HG02943 (cell line): ENCODE measurements at regions not wholly inside any gene's neighbourhood (a gene's known extent, or its start where the extent isn't known, plus 50 kb on each side); places are given as distances from the start of the nearest gene placed in this dataset.
"Not testable (repeated sequence)": the region's sequence is repeated elsewhere in the genome, so short reads cannot be mapped to it uniquely, and the experiment has no call there.

Experiments used
- ATAC-seq: cut with Tn5 transposase; IDR thresholded peaks from one replicate; pipeline ENCODE4 v1.9.1; 2021; ENCODE audit warnings: mild to moderate bottlenecking, low read depth, moderate library complexity; ENCODE audit not compliant: unreplicated experiment

- ATAC-seq, result not testable (repeated sequence)
These were observed 256.9 kb downstream of the FAM72C start for GRCh38 chr1:143714913-143715312.

DNA sequence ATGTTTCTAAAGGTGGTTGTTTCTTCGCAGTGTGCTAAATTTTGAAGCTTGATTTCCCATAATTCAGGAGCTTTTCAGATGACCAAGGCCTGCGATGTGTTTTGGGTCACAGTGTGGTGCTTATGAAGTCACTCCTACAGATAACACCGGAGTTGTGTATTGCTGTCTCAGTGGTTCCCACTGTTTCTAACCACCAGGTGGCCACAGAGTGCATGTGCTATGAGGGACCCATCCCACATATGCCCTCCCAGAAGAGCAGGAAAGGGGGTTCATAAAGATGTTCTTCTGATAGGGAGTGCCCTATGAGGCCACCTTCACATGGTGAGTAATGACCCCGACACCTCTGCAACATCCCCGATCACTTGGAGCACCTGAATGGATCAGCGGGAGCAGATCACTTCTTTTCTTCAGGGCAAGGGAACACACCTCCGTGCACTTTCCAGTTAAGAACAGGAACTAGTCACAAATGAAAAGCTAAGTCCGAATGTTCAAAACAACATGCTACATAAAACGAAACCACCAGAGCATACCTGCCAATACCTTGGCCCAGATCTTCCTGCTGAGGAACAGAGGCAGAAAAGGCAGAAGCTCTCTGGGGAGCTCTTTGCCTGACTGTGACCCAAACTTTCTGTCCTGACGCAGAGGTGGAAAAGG is 262.1 kb downstream of the FAM72C start:
- not testable (repeated sequence) for ATAC-seq

GRCh38 chr1:143702739-143703138 is 269.0 kb downstream of the FAM72C start:
- not testable (repeated sequence) for ATAC-seq

DNA sequence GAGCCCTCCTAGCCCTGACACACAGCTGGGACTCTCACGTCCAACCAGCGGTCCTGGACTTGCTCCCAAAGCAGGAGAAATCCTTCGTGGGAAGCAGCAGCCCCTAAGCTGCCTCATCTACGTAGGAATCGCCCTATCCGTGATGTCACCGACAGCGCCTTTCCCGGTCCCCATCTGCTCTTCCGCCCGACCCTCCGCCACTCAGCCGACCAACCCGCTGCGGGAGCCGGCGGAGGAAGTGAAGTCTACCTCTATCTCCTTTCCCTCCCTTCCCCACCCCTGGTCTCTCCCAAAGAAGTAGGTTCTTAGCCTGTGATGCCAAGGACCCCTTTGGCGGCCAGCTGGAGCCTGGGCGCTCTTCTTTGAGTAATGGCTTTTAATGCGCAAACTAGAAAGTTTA is 272.1 kb downstream of the FAM72C start:
- ATAC-seq, result no peak

- no peak for ATAC-seq
These were observed 272.7 kb downstream of the FAM72C start for GRCh38 chr1:143699115-143699514.

- no peak for ATAC-seq
These were observed 273.8 kb downstream of the FAM72C start for GRCh38 chr1:143698016-143698415.

- no peak for ATAC-seq
These were observed 277.7 kb downstream of the FAM72C start for GRCh38 chr1:143694085-143694484.

GRCh38 chr1:143691971-143692529 is 279.7 kb downstream of the FAM72C start:
- no peak for ATAC-seq

DNA sequence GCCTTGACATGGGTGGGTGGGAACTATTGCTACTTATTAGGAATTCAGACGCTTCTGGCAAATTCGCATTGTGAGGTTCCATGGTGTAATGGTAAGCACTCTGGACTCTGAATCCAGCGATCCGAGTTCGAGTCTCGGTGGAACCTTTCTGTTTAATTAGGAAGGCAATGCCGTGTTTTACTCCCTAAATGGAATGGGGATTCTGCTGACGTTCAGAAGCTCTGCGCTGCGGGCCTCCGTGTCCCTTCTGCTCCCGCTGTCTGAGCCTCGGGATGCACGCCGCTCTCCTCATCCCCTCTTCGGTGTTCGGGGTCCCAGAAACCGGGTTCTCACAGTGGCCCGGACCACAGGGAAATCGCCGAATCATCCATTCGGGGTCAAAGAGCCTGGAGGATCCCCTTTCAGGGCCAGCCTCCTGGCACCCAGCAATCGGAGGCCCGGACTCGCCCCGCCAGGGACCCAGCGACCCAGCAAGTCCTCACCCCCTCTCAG is 280.3 kb downstream of the FAM72C start:
- no peak for ATAC-seq

GRCh38 chr1:143689781-143690180 is 282.0 kb downstream of the FAM72C start:
- no peak for ATAC-seq

DNA sequence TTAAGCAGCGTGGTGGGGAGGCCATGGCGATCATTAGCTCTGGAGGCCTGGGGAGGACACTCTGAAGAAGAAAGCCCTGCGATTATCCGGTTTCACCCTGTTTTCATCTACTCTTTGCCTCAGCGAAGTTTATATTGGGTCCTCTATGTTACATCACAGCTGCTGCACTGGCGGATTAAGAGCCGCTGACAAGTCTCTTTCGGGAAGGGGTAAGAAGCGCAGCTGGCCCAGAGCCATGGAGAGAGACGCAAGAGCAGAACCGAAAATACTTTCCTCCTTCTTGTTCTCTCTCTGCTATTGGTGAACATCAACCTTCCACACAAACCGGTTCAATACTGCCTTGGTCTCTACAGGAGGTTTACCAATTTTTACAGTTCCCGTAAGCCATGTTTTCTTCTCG is 291.5 kb downstream of the FAM72C start:
- no peak for ATAC-seq

DNA sequence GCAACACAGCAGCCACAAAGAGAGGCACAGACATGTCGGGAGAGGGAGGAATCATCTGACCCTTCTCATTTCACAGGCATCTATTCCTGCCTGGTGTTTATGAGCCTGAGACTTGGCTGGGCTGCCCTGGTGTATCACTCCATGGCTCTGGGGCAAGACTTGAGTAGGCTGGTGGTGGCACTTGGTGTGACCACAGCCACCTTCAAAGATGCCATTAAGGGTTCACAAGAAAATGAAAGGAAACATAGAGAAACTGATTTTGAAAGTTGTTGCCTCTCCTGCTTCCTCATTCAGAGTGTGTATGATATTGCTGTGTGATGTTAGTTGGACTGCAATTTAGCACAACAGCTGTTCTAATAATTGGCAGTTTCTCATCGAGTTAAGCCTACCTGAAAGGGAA is 298.8 kb downstream of the FAM72C start:
- ATAC-seq, result no peak

DNA sequence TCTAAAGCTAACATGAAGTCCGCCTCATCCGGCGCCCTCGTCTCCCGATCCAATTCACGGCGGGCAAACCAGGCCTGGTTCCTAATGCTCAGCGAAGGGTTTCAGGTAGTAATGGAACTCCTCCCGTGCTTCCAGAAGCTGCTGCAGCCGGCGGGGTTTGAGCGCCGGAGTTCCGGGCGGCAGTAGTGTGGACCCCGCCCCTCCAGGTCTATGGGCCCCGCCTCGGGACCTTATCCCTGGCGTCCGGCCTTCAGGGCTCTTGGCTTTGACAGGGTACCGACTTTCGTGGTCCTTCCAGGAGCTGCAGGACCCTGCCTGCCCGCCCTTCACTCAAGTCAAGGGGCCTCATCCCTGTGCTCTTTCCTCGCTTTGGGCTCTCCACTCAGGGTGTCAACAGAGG is 304.1 kb downstream of the FAM72C start:
- ATAC-seq, result no peak

DNA sequence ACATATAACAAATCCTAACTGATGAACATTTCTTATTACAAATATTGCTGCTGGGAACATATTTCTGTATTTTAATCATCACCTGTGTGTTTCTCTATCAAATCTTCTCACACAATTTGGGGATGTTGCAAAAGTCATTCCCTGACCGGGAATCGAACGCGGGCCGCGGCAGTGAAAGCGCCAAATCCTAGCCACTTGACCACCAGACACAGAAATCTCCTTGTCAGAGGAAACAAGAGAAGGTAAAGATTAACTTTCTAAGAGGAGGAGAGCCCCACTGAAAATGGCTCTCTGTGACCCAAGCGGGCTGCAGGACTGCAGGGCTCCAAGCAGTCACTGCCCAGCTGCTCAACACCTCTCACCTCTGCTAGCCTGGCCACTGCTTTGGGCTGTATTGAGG is 304.9 kb downstream of the FAM72C start:
- no peak for ATAC-seq

DNA sequence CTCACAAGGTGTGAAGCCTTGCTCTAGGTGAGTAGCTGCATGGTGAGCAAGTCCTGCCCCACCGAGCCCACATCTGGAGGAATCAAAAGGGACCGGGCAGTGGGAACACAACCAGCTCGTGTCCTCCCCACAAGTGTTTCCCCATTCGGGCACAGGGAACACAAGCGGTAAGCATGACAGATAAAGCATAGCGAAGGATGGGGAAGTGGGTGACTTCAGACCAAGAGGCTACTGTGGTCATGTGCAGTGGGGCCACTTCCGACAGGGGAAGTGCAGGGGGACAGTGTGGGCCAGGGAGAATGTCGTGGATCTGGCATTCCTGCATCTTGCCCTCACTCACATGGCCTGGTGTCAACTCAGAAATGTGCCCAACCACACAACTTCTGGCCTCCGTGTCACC is 306.2 kb downstream of the FAM72C start:
- no peak for ATAC-seq

GRCh38 chr1:143663056-143663455 is 308.7 kb downstream of the FAM72C start:
- not testable (repeated sequence) for ATAC-seq

DNA sequence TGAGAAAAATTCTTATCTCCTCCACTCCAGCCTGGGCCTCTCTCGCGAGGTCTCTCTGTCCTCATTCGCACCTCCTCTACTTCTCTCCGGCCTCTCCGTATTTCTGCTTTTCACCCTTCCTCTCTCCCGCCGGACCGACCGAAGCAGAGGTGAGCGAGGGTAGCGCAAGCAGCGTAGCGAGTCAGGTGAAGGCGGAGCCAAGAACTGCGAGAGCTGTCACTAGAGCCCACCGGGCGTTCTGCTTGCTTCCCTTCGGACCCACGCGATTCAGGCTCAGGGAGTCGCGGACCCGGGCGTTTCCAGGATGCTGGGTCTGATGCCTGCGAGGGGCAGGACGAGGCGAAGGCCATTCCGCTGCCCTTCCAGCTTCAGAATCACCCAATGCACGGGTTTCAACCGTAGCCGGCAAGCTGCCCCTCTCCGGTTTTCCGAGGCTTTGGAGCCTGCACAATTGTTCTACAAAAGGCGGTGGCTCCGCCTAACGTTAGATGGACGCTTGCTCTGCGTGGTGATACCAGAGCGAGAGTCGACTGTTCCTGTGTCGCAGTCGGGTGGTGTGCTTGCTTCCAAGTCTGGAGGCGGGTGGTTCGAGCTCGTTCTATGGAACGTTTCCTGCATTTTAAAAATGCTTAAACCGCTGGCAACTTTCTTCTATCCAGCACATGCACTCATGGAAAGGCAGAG is 310.2 kb downstream of the FAM72C start:
- no peak for ATAC-seq

DNA sequence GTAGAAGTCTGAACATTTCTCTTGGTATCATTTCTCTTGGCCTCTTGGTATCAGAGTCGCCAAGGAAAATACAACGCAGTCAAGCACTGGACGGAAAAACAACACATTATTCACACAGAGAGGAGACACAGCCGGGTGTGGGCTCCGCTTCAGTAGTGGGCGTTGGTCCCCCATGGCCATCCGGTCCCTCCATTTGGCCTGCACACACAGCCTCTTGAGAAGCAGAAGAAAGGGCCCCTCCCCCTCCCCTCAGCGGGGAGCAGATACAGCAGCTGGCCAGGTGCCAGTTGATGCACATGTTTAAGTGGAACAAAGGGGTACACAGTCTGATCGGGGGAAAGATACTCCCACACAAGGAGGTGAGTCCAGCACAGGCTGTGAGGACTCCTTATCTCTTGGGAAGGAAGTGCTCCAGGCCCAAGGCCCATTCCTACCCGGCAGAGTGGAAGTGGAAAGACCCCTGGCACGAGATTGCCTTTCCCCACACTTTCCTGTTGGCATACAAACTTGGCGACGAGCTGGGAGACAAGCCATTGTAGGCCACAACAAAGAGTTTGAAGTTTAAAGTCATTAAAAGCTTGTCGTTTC is 311.3 kb downstream of the FAM72C start:
- no peak for ATAC-seq

GRCh38 chr1:143653429-143653802 is 318.4 kb downstream of the FAM72C start:
- ATAC-seq, result no peak

DNA sequence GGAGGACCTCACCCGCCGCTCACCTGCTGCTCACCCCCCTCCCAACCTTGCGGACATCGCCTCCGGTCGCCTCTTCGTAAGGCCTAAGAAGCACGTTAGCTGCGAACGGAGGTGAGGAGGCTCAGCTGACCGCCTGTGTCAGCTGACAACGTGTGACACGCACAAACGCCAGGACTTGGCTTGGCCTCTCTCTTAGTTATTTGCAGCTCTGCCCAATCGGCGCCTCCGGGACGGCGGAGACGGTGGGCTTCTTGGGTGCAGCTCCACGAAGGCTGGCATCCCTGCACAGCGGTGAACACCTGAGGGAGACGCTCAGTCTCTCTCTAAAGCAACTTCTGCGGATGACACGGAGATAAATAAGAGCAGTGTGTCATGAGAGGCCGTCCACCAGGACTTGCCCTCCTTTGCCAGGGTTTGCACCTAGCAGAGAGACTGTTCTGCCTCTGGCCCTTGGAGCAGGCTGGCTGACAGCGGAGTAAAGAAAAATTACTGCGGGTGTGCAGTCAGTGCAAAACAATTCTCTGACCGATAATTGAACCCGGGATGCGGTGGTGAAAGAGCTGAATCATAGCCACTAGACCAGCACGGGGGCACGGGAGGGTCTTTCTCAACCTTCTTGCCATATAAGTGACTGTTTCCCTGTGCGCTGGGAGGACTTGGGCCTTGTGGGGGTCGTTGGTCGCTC is 318.9 kb downstream of the FAM72C start:
- no peak for ATAC-seq

DNA sequence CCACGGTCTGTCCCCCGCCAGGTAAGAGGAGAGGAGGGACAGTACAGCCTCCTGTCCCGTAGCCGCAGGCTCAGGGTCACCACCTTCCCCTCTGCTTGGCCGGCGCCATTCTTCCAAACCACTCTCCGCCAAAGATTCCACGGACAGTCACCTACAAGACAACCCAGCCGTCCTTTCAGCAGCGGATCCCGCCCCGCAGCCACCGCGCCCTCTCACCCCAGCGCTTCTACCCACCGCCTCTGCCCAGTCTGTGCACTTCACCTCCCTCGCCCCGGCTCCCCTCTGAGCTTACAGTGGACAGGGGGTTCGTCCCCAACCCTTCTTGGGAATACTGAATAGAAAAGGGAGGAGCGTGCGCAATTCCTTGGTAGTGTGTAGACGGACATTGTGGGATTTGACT is 319.6 kb downstream of the FAM72C start:
- no peak for ATAC-seq
